ENCODE measurements at regions not wholly inside any gene's neighbourhood (a gene's known extent, or its start where the extent isn't known, plus 50 kb on each side); places are given as distances from the start of the nearest gene placed in this dataset.

DNA sequence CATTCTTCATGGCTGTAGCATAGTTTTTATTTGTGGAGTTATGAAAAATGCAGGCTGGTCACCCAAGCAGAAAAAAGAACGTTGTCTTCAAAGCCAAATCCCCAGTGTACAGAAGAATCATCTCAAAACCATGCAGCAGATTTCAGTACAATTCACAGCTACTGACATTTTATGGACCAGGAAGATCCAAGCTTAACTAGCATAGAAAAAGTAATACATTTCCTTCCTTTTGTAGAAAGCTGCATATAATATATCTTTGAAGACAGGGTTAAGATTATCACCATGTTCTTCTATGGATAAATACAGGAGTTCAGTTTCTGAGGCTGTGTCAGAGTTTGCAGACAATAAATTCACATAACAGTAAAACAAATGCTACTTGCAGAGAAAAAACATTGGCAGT is 1054.8 kb upstream of the C9orf72 start:
- no peaks in the 10 kb centered on the region for H3K4me1 ChIP-seq (ENCODE audit: control insufficient read depth, insufficient read depth, low read length)
- H3K9ac ChIP-seq (ENCODE audit: low read length): no peak overlapping the region
- DNase-seq (ENCODE audit: low read depth): no peak
- H3K36me3 ChIP-seq (ENCODE audit: control insufficient read depth, insufficient read depth, low read length, severe bottlenecking): no peaks in the 10 kb centered on the region
- no peaks in the 10 kb centered on the region for H3K27me3 ChIP-seq (replicated peaks; ENCODE audit: control insufficient read depth, insufficient read depth, low read length)
- H3K9me3 ChIP-seq (ENCODE audit: control insufficient read depth, low read length): peaks cover 5% of the 10 kb centered on the region
- no peak overlapping the region for H3K4me3 ChIP-seq (ENCODE audit: low read length)

GRCh38 chr9:28648723-28649122 is 1075.4 kb upstream of the C9orf72 start:
- no peak for DNase-seq (ENCODE audit: low read depth)
- H3K4me3 ChIP-seq (ENCODE audit: low read length): no peak overlapping the region
- no peaks in the 10 kb centered on the region for H3K4me1 ChIP-seq (ENCODE audit: control insufficient read depth, insufficient read depth, low read length)
- no peaks in the 10 kb centered on the region for H3K27me3 ChIP-seq (replicated peaks; ENCODE audit: control insufficient read depth, insufficient read depth, low read length)
- no peak overlapping the region for H3K9ac ChIP-seq (ENCODE audit: low read length)
- H3K36me3 ChIP-seq (ENCODE audit: control insufficient read depth, insufficient read depth, low read length, severe bottlenecking): no peaks in the 10 kb centered on the region
- no peaks in the 10 kb centered on the region for H3K9me3 ChIP-seq (ENCODE audit: control insufficient read depth, low read length)

DNA sequence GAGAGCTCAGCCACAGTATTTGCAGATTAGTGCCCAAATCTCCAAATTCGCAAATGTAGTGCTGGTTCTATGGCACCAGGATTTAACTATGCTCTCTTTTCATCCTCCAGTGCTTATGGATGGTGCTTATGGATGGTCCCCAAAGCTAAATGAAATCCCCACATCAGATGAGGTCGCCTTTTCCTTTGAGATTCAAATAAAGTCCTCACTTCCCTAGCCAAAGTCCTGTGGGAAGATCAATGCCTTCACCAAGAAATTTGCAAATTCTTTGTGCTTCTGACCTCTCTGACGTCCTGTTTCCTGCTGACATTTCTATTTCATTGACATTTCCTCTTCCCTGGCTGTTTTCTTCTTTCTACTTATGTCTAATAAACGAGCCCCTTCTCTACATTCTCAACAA is 1077.0 kb upstream of the C9orf72 start:
- Histone ChIP-seq H3K4me3 (ENCODE audit: low read length) (no peak overlapping the region), H3K27me3 (replicated peaks; ENCODE audit: control insufficient read depth, insufficient read depth, low read length) (no peaks in the 10 kb centered on the region), H3K9me3 (ENCODE audit: control insufficient read depth, low read length) (no peaks in the 10 kb centered on the region), H3K36me3 (ENCODE audit: control insufficient read depth, insufficient read depth, low read length, severe bottlenecking) (no peaks in the 10 kb centered on the region), H3K9ac (ENCODE audit: low read length) (no peak overlapping the region), H3K4me1 (ENCODE audit: control insufficient read depth, insufficient read depth, low read length) (no peaks in the 10 kb centered on the region)
- no peak for DNase-seq (ENCODE audit: low read depth)

DNA sequence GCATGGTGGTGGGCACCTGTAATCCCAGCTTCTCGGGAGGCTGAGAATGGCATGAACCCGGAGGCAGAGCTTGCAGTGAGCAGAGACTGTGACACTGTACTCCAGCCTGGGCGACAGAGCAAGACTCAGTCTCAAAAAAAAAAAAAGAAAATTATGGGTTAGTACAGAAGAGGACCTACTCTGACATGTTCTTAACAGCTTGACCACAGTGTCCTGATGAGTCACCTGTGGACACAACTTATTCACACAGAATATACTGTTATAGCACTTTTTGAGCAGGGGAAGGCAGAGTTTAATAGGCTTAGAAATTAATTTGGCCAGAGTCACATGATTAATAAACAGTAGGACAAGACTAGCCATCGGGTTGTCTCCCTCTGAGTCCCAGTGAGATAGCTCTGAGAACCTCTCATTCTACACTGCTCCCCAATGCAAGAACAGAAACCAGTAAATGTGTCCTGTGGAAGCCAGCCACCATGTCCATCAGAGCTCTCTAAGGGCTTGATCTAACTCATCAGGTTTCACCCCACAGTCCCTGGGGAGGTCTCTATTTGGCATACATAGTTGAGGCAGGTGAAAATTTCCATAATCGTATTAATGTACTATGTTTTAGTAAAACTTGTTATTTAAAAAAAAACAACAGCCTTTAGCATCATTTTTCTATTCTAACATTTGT is 1077.9 kb upstream of the C9orf72 start:
- Histone ChIP-seq H3K9ac (ENCODE audit: low read length) (no peak overlapping the region), H3K9me3 (ENCODE audit: control insufficient read depth, low read length) (no peaks in the 10 kb centered on the region), H3K4me3 (ENCODE audit: low read length) (no peak overlapping the region), H3K36me3 (ENCODE audit: control insufficient read depth, insufficient read depth, low read length, severe bottlenecking) (no peaks in the 10 kb centered on the region), H3K27me3 (replicated peaks; ENCODE audit: control insufficient read depth, insufficient read depth, low read length) (no peaks in the 10 kb centered on the region), H3K4me1 (ENCODE audit: control insufficient read depth, insufficient read depth, low read length) (no peaks in the 10 kb centered on the region)
- DNase-seq (ENCODE audit: low read depth): no peak

- DNase-seq (ENCODE audit: low read depth): no peak
- Histone ChIP-seq H3K9me3 (ENCODE audit: control insufficient read depth, low read length) (no peaks in the 10 kb centered on the region), H3K9ac (ENCODE audit: low read length) (no peak overlapping the region), H3K27me3 (replicated peaks; ENCODE audit: control insufficient read depth, insufficient read depth, low read length) (no peaks in the 10 kb centered on the region), H3K36me3 (ENCODE audit: control insufficient read depth, insufficient read depth, low read length, severe bottlenecking) (no peaks in the 10 kb centered on the region), H3K4me3 (ENCODE audit: low read length) (no peak overlapping the region), H3K4me1 (ENCODE audit: control insufficient read depth, insufficient read depth, low read length) (no peaks in the 10 kb centered on the region)
Measured at GRCh38 chr9:28653216-28653615, 1079.9 kb upstream of the C9orf72 start.

GRCh38 chr9:28656727-28657126 is 1083.4 kb upstream of the C9orf72 start:
- Histone ChIP-seq H3K4me3 (ENCODE audit: low read length) (no peak overlapping the region), H3K27me3 (replicated peaks; ENCODE audit: control insufficient read depth, insufficient read depth, low read length) (no peaks in the 10 kb centered on the region), H3K36me3 (ENCODE audit: control insufficient read depth, insufficient read depth, low read length, severe bottlenecking) (no peaks in the 10 kb centered on the region), H3K9me3 (ENCODE audit: control insufficient read depth, low read length) (no peaks in the 10 kb centered on the region), H3K4me1 (ENCODE audit: control insufficient read depth, insufficient read depth, low read length) (no peaks in the 10 kb centered on the region), H3K9ac (ENCODE audit: low read length) (no peak overlapping the region)
- DNase-seq (ENCODE audit: low read depth): no peak

GRCh38 chr9:28661853-28662252 is 1088.6 kb upstream of the C9orf72 start:
- no peaks in the 10 kb centered on the region for H3K4me1 ChIP-seq (ENCODE audit: control insufficient read depth, insufficient read depth, low read length)
- H3K27me3 ChIP-seq (replicated peaks; ENCODE audit: control insufficient read depth, insufficient read depth, low read length): no peaks in the 10 kb centered on the region
- H3K36me3 ChIP-seq (ENCODE audit: control insufficient read depth, insufficient read depth, low read length, severe bottlenecking): no peaks in the 10 kb centered on the region
- no peak overlapping the region for H3K9ac ChIP-seq (ENCODE audit: low read length)
- H3K4me3 ChIP-seq (ENCODE audit: low read length): no peak overlapping the region
- no peaks in the 10 kb centered on the region for H3K9me3 ChIP-seq (ENCODE audit: control insufficient read depth, low read length)
- DNase-seq (ENCODE audit: low read depth): no peak

DNA sequence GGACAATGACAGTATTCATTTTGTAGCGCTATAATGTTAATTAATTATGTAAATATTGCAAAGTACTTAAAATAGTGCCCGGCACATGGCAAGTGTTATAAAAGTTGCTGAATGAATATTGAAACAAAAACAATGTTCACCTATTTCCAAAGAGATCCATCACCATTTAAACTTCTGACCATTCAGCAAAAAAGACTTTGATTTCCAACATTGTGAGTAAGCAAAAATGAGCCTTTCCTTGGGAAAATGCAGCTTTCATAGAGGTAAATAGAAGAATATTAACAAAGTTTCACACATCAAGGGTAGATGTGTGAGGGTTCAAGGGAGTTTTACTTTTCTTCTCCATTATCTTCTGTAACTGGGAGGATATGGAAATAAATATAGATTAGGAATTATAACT is 1089.4 kb upstream of the C9orf72 start:
- Histone ChIP-seq H3K9me3 (ENCODE audit: control insufficient read depth, low read length) (no peaks in the 10 kb centered on the region), H3K4me1 (ENCODE audit: control insufficient read depth, insufficient read depth, low read length) (no peaks in the 10 kb centered on the region), H3K27me3 (replicated peaks; ENCODE audit: control insufficient read depth, insufficient read depth, low read length) (no peaks in the 10 kb centered on the region), H3K9ac (ENCODE audit: low read length) (no peak overlapping the region), H3K4me3 (ENCODE audit: low read length) (no peak overlapping the region), H3K36me3 (ENCODE audit: control insufficient read depth, insufficient read depth, low read length, severe bottlenecking) (no peaks in the 10 kb centered on the region)
- no peak for DNase-seq (ENCODE audit: low read depth)

GRCh38 chr9:28668158-28668557 is 1094.9 kb upstream of the C9orf72 start:
- Histone ChIP-seq H3K36me3 (ENCODE audit: control insufficient read depth, insufficient read depth, low read length, severe bottlenecking) (no peaks in the 10 kb centered on the region), H3K4me3 (ENCODE audit: low read length) (no peak overlapping the region), H3K27me3 (replicated peaks; ENCODE audit: control insufficient read depth, insufficient read depth, low read length) (no peaks in the 10 kb centered on the region), H3K4me1 (ENCODE audit: control insufficient read depth, insufficient read depth, low read length) (no peaks in the 10 kb centered on the region), H3K9me3 (ENCODE audit: control insufficient read depth, low read length) (no peaks in the 10 kb centered on the region), H3K9ac (ENCODE audit: low read length) (no peak overlapping the region)
- DNase-seq (ENCODE audit: low read depth): no peak

DNA sequence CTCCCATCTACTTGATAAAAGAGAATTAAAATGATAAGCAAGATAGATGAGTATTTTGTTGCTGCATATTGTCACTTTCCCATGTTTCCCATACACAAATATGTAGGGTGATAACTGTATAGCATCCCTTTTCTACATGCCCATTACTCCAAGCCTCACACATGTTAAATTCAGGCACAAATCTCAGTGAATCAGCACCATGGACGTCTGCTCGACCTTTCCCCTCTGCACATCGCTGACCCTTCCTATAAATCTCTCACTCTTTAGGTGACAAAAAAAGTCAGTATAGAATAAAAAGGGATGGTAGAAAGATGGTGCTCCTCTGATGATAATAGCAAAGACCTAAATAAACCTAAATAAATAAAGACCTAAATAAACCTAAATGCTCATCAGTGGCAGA is 1097.7 kb upstream of the C9orf72 start:
- Histone ChIP-seq H3K4me3 (ENCODE audit: low read length) (no peak overlapping the region), H3K4me1 (ENCODE audit: control insufficient read depth, insufficient read depth, low read length) (no peaks in the 10 kb centered on the region), H3K36me3 (ENCODE audit: control insufficient read depth, insufficient read depth, low read length, severe bottlenecking) (no peaks in the 10 kb centered on the region), H3K9ac (ENCODE audit: low read length) (no peak overlapping the region), H3K9me3 (ENCODE audit: control insufficient read depth, low read length) (no peaks in the 10 kb centered on the region), H3K27me3 (replicated peaks; ENCODE audit: control insufficient read depth, insufficient read depth, low read length) (no peaks in the 10 kb centered on the region)
- no peak for DNase-seq (ENCODE audit: low read depth)

DNA sequence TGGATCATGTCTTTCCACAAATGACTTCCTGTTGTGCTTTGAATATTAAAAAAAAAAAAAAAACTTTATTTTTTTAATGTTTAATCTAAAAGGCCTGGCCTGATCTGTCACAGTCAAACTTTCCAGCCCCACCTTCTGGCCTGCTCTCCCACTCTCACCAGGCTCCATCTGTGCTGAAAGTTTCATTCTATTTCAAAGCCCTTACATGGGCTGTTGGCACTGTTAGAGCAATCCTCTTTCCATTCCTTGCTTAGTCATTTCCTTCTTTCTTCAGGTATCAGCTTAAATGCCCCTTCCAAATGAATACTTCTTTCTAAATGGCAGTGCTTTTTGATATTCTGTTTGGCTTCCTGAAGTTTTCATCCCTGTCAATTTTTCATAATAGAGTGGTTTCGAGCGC is 1104.8 kb upstream of the C9orf72 start:
- Histone ChIP-seq H3K9ac (ENCODE audit: low read length) (no peak overlapping the region), H3K4me3 (ENCODE audit: low read length) (no peak overlapping the region), H3K4me1 (ENCODE audit: control insufficient read depth, insufficient read depth, low read length) (no peaks in the 10 kb centered on the region), H3K9me3 (ENCODE audit: control insufficient read depth, low read length) (no peaks in the 10 kb centered on the region), H3K36me3 (ENCODE audit: control insufficient read depth, insufficient read depth, low read length, severe bottlenecking) (no peaks in the 10 kb centered on the region), H3K27me3 (replicated peaks; ENCODE audit: control insufficient read depth, insufficient read depth, low read length) (no peaks in the 10 kb centered on the region)
- no peak for DNase-seq (ENCODE audit: low read depth)

GRCh38 chr9:28688172-28688571 is 1114.9 kb upstream of the C9orf72 start:
- Histone ChIP-seq H3K9ac (ENCODE audit: low read length) (no peak overlapping the region), H3K4me1 (ENCODE audit: control insufficient read depth, insufficient read depth, low read length) (no peaks in the 10 kb centered on the region), H3K27me3 (replicated peaks; ENCODE audit: control insufficient read depth, insufficient read depth, low read length) (no peaks in the 10 kb centered on the region), H3K9me3 (ENCODE audit: control insufficient read depth, low read length) (no peaks in the 10 kb centered on the region), H3K4me3 (ENCODE audit: low read length) (no peak overlapping the region), H3K36me3 (ENCODE audit: control insufficient read depth, insufficient read depth, low read length, severe bottlenecking) (no peaks in the 10 kb centered on the region)
- no peak for DNase-seq (ENCODE audit: low read depth)

All from adipocyte (in vitro differentiated cells).